GM10266 (cell line): ENCODE measurements at regions not wholly inside any gene's neighbourhood (a gene's known extent, or its start where the extent isn't known, plus 50 kb on each side); places are given as distances from the start of the nearest gene placed in this dataset.

Experiments used
- DNase-seq: peaks from one replicate; pipeline ENCODE4 v3.0.0; 2012; ENCODE audit errors: extremely low spot score
- TF ChIP-seq, protein P1 (sequence below): IDR thresholded peaks from 2 replicates; pipeline ENCODE4 v1.5.1; 2012; ENCODE audit warnings: mild to moderate bottlenecking, low read depth; ENCODE audit not compliant: control insufficient read depth, insufficient read depth; ENCODE audit errors: missing control alignments

DNA sequence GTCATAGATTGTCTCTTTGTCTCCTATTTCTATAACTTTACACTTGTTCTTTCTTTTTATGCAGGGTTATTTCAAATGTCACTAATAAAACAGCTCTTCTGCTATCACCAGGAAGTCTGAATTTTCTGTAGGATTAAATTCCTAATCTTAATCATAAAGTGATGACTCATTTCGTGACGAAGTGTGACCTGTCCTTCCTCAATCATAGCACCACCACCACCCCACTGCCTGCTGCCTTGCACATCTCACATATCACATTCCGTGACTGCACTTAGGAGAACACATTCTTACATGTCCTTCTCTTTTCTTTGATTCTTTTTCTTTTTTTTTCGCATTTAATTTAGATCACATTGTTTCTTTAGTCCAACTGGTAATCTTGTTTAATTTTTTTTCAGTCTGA, 57.7 kb upstream of the UGT2B7 start:
- DNase-seq: no peak
- TF ChIP-seq, protein P1, sequence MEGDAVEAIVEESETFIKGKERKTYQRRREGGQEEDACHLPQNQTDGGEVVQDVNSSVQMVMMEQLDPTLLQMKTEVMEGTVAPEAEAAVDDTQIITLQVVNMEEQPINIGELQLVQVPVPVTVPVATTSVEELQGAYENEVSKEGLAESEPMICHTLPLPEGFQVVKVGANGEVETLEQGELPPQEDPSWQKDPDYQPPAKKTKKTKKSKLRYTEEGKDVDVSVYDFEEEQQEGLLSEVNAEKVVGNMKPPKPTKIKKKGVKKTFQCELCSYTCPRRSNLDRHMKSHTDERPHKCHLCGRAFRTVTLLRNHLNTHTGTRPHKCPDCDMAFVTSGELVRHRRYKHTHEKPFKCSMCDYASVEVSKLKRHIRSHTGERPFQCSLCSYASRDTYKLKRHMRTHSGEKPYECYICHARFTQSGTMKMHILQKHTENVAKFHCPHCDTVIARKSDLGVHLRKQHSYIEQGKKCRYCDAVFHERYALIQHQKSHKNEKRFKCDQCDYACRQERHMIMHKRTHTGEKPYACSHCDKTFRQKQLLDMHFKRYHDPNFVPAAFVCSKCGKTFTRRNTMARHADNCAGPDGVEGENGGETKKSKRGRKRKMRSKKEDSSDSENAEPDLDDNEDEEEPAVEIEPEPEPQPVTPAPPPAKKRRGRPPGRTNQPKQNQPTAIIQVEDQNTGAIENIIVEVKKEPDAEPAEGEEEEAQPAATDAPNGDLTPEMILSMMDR: no peak

- no peak for DNase-seq
- TF ChIP-seq, protein P1: no peak
These were observed 57.2 kb upstream of the UGT2B7 start for GRCh38 chr4:69039071-69039470.

GRCh38 chr4:69044247-69044646, 52.0 kb upstream of the UGT2B7 start:
- TF ChIP-seq, protein P1: no peak

More at GRCh38 chr4:69044247-69044646, 52.0 kb upstream of the UGT2B7 start:
- no peak for DNase-seq
